Adrenal gland (tissue), 5 donors: ENCODE measurements at regions not wholly inside any gene's neighbourhood (a gene's known extent, or its start where the extent isn't known, plus 50 kb on each side); places are given as distances from the start of the nearest gene placed in this dataset.

Experiments
- CTCF ChIP-seq, 6 experiments: fragments of 450-650 bp in 4 of 6; fragments of 200-600 bp in 2 of 6; sonication (generic) in 1 of 6; IDR thresholded peaks; 1 replicate in 5 of 6; 2 replicates in 1 of 6; pipeline versions ENCODE4 v1.5.1 to v1.8.0; 2016 to 2021; ENCODE audit warnings: antibody characterized with exemption in 6 of 6, mild to moderate bottlenecking in 2 of 6, moderate library complexity in 1 of 6
- POLR2A ChIP-seq, 2 donors: fragments of 450-650 bp; IDR thresholded peaks; one replicate each; pipeline ENCODE4 v1.6.1; 2017; ENCODE audit warnings: antibody characterized with exemption in 2 of 2, mild to moderate bottlenecking in 2 of 2, moderate library complexity in 1 of 2
- donor health status: DM: no; HTN: no; CAD: no.

GRCh38 chr1:143666851-143667250 lies 304.9 kb downstream of the FAM72C start:
- TF ChIP-seq POLR2A (IDR thresholded peaks at IDR 0.05) (no peak), CTCF (IDR thresholded peaks at IDR 0.05) (no peak)
